GM19397 (cell line): ENCODE measurements at regions not wholly inside any gene's neighbourhood (a gene's known extent, or its start where the extent isn't known, plus 50 kb on each side); places are given as distances from the start of the nearest gene placed in this dataset.

Source experiments
- ATAC-seq: cut with Tn5 transposase; IDR thresholded peaks from one replicate; pipeline ENCODE4 v1.9.1; 2021; ENCODE audit warnings: mild to moderate bottlenecking, moderate library complexity; ENCODE audit not compliant: unreplicated experiment

- ATAC-seq = no peak
Observed at GRCh38 chr4:155081222-155081621, 127.2 kb upstream of the NPY2R start.

DNA sequence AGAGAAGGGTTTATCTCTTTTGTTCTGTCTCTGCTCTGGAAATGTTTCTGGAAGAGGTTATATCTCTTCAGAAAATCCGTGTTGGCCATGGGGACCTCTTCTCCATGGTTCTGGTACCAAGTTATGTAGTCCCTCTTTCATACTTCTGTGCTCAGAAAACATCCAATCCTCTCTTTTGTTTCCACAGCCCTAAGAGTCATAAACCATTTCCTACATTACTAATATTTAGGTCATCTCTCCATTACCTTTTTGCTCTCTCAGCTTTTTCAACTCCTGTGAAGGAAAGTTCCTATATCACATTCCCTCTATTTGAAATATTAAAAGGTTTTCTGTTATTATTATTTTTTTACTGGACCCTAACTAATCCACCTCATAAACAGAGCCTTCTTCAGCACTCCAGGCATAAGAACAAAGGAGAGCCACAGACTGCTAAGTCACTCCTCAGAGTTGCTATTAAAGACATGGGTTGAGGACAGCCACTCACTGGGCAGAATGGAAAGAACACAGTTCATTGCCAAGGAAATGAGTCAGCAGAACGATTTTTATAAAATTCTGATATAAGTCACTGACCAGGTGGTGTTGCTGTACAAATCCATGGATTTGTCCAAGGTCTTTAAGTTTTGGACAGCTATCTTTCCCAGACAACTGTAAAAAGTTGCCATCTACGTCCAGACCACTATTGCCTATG, 122.4 kb upstream of the NPY2R start:
- no peak for ATAC-seq

- ATAC-seq = no peak
Observed at GRCh38 chr4:155094201-155094820, 114.1 kb upstream of the NPY2R start.

DNA sequence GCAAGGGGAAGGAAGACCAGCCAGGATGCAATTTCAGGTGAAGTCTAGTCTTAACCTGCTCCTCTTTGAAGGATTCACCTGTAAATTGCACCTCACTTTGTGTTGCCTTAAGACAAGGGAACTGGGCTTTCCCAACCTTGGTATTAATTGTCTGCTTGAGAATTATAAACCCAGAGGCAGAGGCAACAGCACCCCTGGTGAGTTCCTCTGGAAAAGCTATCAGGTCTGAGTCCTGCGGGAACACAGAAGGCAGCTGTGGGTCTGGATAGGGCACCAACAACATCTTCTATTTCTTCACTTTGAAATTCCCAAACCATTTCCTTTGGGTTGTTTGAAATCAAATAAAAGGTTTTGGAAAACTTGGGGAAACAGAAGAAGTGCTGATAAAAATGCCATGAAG, 109.2 kb upstream of the NPY2R start:
- no peak for ATAC-seq

GRCh38 chr4:155106629-155107028, 101.8 kb upstream of the NPY2R start:
- ATAC-seq = no peak

GRCh38 chr4:155107059-155107458, 101.4 kb upstream of the NPY2R start:
- ATAC-seq = no peak

GRCh38 chr4:155114790-155115189, 93.6 kb upstream of the NPY2R start:
- ATAC-seq = no peak

DNA sequence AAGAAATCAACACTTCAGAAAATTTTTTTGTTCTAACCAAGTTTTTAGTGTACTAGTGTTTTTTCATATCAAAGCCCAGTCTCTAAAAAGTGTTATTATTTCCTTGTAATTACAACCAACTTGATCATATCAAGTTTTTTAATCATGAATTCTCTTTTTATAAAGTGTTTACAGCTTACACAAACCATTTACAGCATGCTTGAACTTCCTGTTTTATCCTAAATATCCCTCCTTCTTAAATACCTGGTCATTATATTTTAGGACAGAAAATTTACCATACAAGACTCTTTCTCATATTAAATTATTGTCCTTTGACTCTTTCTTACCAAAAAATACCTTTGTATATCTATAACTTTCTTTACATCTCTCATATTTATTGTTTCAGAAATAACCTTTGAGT, 89.4 kb upstream of the NPY2R start:
- ATAC-seq = no peak

DNA sequence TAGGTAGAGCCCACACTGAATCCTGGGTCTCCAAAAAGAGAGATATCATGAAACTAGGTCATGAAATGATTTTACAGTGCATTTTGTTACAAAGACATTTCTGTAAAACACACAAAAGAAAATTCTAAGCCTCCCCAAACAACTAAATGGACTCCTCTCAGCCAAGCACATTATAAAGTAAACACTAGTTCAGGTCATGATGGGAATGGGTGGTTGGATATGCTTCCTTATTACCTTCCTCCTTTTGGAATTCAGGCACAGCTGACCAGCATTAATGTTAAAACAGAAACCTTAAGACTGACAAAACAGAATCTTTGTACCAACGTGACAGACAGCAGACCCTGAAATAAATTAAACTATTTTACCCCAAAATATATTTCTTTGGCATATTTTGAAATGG, 87.9 kb upstream of the NPY2R start:
- no peak for ATAC-seq

DNA sequence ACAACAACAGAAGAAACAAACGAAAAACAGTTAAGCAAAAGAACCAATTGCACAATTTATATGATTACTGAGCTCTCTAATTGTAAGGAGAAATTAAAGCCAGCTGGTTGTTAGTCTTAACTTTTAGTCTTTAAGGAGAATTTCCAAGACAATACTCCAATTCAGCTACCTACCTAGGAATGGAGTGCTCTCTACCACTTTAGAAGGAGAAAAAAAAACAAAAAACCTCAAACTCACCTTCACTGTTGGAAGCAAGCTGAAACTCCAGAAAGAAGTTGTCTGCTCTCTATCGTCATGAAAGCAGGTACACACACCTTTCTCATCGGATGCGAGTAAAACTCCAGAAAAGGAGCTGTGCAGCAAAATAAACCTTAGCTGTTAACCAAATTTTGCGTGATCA, 86.1 kb upstream of the NPY2R start:
- no peak for ATAC-seq

DNA sequence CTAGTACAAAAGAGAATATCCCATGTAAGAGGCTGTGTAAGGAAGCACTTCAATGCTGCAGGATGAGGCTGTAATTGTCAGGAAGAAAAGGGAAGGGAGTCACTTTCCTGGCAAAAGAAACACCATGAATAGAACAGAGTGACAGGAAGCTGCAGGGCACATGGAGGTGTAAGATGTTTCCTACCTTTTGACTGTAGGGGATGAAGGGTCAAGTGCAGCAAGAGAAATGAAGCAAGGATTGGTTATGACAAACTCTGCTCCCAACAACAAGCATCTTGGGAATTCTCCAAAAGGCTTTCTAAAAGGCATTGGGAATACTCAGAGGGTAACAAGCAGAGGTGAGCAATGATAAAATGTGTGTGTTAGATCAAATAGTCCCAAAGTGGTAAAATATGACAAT, 74.3 kb upstream of the NPY2R start:
- ATAC-seq = no peak

- no peak for ATAC-seq
Observed at GRCh38 chr4:155140889-155141288, 67.5 kb upstream of the NPY2R start.

DNA sequence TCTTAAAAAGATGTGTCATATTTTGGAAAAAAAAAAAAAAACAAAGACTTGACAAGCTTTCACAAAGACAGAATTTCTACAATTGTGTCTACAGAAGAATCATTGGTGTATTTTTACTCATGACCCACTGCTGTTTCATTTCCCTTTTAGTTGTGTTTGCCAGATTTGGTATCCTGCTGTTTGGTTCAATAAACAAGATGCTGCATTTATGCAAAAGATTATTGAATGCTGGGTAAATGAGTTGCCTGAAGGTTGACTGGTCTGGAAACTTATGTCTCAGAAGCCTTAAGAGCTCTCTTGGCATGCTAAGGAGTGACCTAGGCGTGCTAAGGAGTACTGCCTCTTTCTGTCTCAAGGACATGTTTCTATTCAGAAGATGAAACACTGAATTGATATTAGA, 64.9 kb upstream of the NPY2R start:
- ATAC-seq = no peak
